A549 (cell line): ENCODE measurements at regions not wholly inside any gene's neighbourhood (a gene's known extent, or its start where the extent isn't known, plus 50 kb on each side); places are given as distances from the start of the nearest gene placed in this dataset.

Experiments
- ATAC-seq, 2 experiments: fragments of 200-7000 bp in 1 of 2; fragments of >200 bp in 1 of 2; cut with Nextera tagmentation in 1 of 2; cut with Tn5 transposase in 1 of 2; 3 replicates each; pipeline versions ENCODE4 v1.8.0 to v1.9.1; 2018 to 2020; ENCODE audit warnings: mild to moderate bottlenecking in 1 of 2, moderate library complexity in 1 of 2
- CTCF ChIA-PET: fragments of 300-600 bp; sonication (Branson Sonifier 250); formaldehyde crosslinking; extraction: SDS; loops from one replicate; lab custom pipeline; 2021; ENCODE audit warnings: antibody characterized with exemption, inconsistent platforms; lab: Yijun Ruan, JAX
- POLR2A ChIA-PET: fragments of 350-600 bp; formaldehyde crosslinking; extraction: SDS; loops from one replicate; lab custom pipeline; 2021; ENCODE audit warnings: antibody characterized with exemption, inconsistent platforms; lab: Yijun Ruan, JAX
- DNase-seq, 2 experiments: peaks; one replicate each; pipeline versions ENCODE4 v3.0.0 to v3.0.0-alpha.2; 2011 to 2016; ENCODE audit warnings: low read depth in 1 of 2, low spot score in 1 of 2
- FAIRE-seq: peaks from 2 replicates; lab custom pipeline; 2011; peaks lifted over from hg19 to GRCh38; lab: Jason Lieb, UNC
- H3K27ac ChIP-seq, 2 experiments: fragments of >200 bp; sonication (Bioruptor Twin); formaldehyde crosslinking; 3 replicates each; pipeline ENCODE4 v1.5.1; 2016 to 2017
- H3K4me1 ChIP-seq: fragments of >200 bp; sonication (Bioruptor Twin); formaldehyde crosslinking; 3 replicates; pipeline ENCODE4 v1.6.1; 2016
- H3K4me2 ChIP-seq: fragments of >200 bp; sonication (Bioruptor Twin); formaldehyde crosslinking; 3 replicates; pipeline ENCODE4 v1.6.1; 2016
- H3K4me3 ChIP-seq: fragments of >200 bp; sonication (Bioruptor Twin); formaldehyde crosslinking; 3 replicates; pipeline ENCODE4 v1.5.1; 2016
- H3K9me3 ChIP-seq: fragments of >200 bp; sonication (Bioruptor Twin); formaldehyde crosslinking; 3 replicates; pipeline ENCODE4 v1.6.1; 2016
- CHD4 ChIP-seq: fragments of 200-600 bp; sonication (generic); IDR thresholded peaks from 2 replicates; pipeline ENCODE4 v1.6.1; 2016; ENCODE audit warnings: antibody characterized with exemption, mild to moderate bottlenecking, borderline replicate concordance
- EHMT2 ChIP-seq: fragments of 200-600 bp; sonication (generic); IDR thresholded peaks from 2 replicates; pipeline ENCODE4 v1.6.1; 2016; ENCODE audit warnings: antibody characterized with exemption, low read depth, mild to moderate bottlenecking, moderate library complexity
- EP300 ChIP-seq, 2 experiments: fragments of >200 bp; sonication (Bioruptor Twin); formaldehyde crosslinking; IDR thresholded peaks; 2 replicates in 1 of 2; 3 replicates in 1 of 2; pipeline ENCODE4 v1.6.1; 2016 to 2017
- HDAC2 ChIP-seq: fragments of 200-600 bp; sonication (generic); IDR thresholded peaks from 2 replicates; pipeline ENCODE4 v1.6.1; 2016
- HMGXB4 ChIP-seq: fragments of 250-450 bp; sonication (Bioruptor Pico); IDR thresholded peaks from 2 replicates; pipeline ENCODE4 v1.5.0; 2021; ENCODE audit warnings: mild to moderate bottlenecking, moderate library complexity, borderline replicate concordance
- HOXB13 ChIP-seq: fragments of 250-450 bp; sonication (Bioruptor Pico); IDR thresholded peaks from 2 replicates; pipeline ENCODE4 v1.5.0; 2020; ENCODE audit warnings: low read depth, mild to moderate bottlenecking, moderate library complexity
- HOXB5 ChIP-seq: fragments of 250-450 bp; sonication (Bioruptor Pico); IDR thresholded peaks from 2 replicates; pipeline ENCODE4 v1.5.0; 2020; ENCODE audit warnings: mild to moderate bottlenecking, moderate library complexity
- JUNB ChIP-seq: fragments of >200 bp; sonication (Bioruptor Twin); formaldehyde crosslinking; IDR thresholded peaks from 2 replicates; pipeline ENCODE4 v1.6.1; 2016
- KDM5A ChIP-seq: fragments of 200-600 bp; sonication (generic); IDR thresholded peaks from 2 replicates; pipeline ENCODE4 v1.6.1; 2016; ENCODE audit warnings: antibody characterized with exemption, mild to moderate bottlenecking
- MAFK ChIP-seq: fragments of 450-650 bp; IDR thresholded peaks from 2 replicates; pipeline ENCODE4 v1.6.1; 2014; ENCODE audit not compliant: partially characterized antibody
- MYC ChIP-seq: IDR thresholded peaks from 2 replicates; pipeline ENCODE4 v1.6.1; 2012; ENCODE audit warnings: mild to moderate bottlenecking, inconsistent platforms, low read length, improper control_type of control experiment, borderline replicate concordance
- NR3C1 ChIP-seq: fragments of >200 bp; sonication (Bioruptor Twin); formaldehyde crosslinking; IDR thresholded peaks from 3 replicates; pipeline ENCODE4 v1.6.1; 2017
- PHF8 ChIP-seq: fragments of 200-600 bp; sonication (generic); IDR thresholded peaks from 2 replicates; pipeline ENCODE4 v1.6.1; 2016; ENCODE audit warnings: low read depth, mild to moderate bottlenecking, antibody characterized with exemption, moderate library complexity, borderline replicate concordance
- POLR2AphosphoS2 ChIP-seq: conservative IDR thresholded peaks from 2 replicates; pipeline ENCODE4 v1.6.1; 2012; ENCODE audit warnings: low read length, improper control_type of control experiment, inconsistent platforms
- RAD21 ChIP-seq, 2 experiments: fragments of >200 bp in 1 of 2; sonication (Bioruptor Twin) in 1 of 2; formaldehyde crosslinking in 1 of 2; IDR thresholded peaks in 1 of 2; conservative IDR thresholded peaks in 1 of 2; 2 replicates in 1 of 2; 3 replicates in 1 of 2; pipeline ENCODE4 v1.6.1; 2012 to 2018; ENCODE audit warnings: inconsistent platforms in 1 of 2
- RARB ChIP-seq: fragments of 250-450 bp; sonication (Bioruptor Pico); IDR thresholded peaks from 2 replicates; pipeline ENCODE4 v1.8.0; 2021; ENCODE audit warnings: mild to moderate bottlenecking, moderate library complexity
- ZSCAN20 ChIP-seq: fragments of 250-450 bp; sonication (Bioruptor Pico); IDR thresholded peaks from 2 replicates; pipeline ENCODE4 v1.8.0; 2022; ENCODE audit warnings: mild to moderate bottlenecking, moderate library complexity
- WGBS: methylation state at CpG from one replicate; pipeline ENCODE4 v1.1.6; 2017; ENCODE audit errors: missing lambda C conversion rate; 5-methylcytosine and 5-hydroxymethylcytosine counted together
- TF ChIP-seq, protein P1 (sequence below): fragments of >200 bp; sonication (Bioruptor Twin); formaldehyde crosslinking; IDR thresholded peaks from 3 replicates; pipeline ENCODE4 v1.5.1; 2016
- TF ChIP-seq, protein P2 (sequence below): fragments of 150-350 bp; IDR thresholded peaks from 2 replicates; pipeline ENCODE4 v1.6.1; 2014; ENCODE audit warnings: low read depth, mild to moderate bottlenecking, low read length
- TF ChIP-seq, protein P3 (sequence below): IDR thresholded peaks from 2 replicates; pipeline ENCODE4 v1.6.1; 2012; ENCODE audit warnings: low read depth, borderline replicate concordance
- TF ChIP-seq, protein P4 (sequence below): fragments of 200-600 bp; sonication (generic); IDR thresholded peaks from 2 replicates; pipeline ENCODE4 v1.6.1; 2016; ENCODE audit warnings: antibody characterized with exemption, mild to moderate bottlenecking, moderate library complexity
- TF ChIP-seq, protein P5 (sequence below): IDR thresholded peaks from 2 replicates; pipeline ENCODE4 v1.6.1; 2012
- TF ChIP-seq, protein P6 (sequence below): fragments of >200 bp; sonication (Bioruptor Twin); formaldehyde crosslinking; IDR thresholded peaks from 2 replicates; pipeline ENCODE4 v1.6.1; 2016

- Histone ChIP-seq H3K4me1 (no peaks in the 10 kb centered on the region), H3K27ac (no peak overlapping the region), H3K9me3 (no peaks in the 10 kb centered on the region), H3K4me2 (no peak overlapping the region), H3K4me3 (no peak overlapping the region)
- DNase-seq (no peak), ATAC-seq (no peak), FAIRE-seq (no peak)
- TF ChIP-seq, protein P1, sequence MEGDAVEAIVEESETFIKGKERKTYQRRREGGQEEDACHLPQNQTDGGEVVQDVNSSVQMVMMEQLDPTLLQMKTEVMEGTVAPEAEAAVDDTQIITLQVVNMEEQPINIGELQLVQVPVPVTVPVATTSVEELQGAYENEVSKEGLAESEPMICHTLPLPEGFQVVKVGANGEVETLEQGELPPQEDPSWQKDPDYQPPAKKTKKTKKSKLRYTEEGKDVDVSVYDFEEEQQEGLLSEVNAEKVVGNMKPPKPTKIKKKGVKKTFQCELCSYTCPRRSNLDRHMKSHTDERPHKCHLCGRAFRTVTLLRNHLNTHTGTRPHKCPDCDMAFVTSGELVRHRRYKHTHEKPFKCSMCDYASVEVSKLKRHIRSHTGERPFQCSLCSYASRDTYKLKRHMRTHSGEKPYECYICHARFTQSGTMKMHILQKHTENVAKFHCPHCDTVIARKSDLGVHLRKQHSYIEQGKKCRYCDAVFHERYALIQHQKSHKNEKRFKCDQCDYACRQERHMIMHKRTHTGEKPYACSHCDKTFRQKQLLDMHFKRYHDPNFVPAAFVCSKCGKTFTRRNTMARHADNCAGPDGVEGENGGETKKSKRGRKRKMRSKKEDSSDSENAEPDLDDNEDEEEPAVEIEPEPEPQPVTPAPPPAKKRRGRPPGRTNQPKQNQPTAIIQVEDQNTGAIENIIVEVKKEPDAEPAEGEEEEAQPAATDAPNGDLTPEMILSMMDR: no peak
- no peak for TF ChIP-seq KDM5A
- TF ChIP-seq, protein P2, sequence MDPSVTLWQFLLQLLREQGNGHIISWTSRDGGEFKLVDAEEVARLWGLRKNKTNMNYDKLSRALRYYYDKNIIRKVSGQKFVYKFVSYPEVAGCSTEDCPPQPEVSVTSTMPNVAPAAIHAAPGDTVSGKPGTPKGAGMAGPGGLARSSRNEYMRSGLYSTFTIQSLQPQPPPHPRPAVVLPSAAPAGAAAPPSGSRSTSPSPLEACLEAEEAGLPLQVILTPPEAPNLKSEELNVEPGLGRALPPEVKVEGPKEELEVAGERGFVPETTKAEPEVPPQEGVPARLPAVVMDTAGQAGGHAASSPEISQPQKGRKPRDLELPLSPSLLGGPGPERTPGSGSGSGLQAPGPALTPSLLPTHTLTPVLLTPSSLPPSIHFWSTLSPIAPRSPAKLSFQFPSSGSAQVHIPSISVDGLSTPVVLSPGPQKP: no peak
- TF ChIP-seq NR3C1: no peak
- TF ChIP-seq, protein P3, sequence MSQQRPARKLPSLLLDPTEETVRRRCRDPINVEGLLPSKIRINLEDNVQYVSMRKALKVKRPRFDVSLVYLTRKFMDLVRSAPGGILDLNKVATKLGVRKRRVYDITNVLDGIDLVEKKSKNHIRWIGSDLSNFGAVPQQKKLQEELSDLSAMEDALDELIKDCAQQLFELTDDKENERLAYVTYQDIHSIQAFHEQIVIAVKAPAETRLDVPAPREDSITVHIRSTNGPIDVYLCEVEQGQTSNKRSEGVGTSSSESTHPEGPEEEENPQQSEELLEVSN: no peak
- TF ChIP-seq ZSCAN20 (CRISPR knock-in tag): no peak
- no peak for TF ChIP-seq HDAC2
- TF ChIP-seq HOXB13 (CRISPR knock-in tag): no peak
- TF ChIP-seq, protein P4, sequence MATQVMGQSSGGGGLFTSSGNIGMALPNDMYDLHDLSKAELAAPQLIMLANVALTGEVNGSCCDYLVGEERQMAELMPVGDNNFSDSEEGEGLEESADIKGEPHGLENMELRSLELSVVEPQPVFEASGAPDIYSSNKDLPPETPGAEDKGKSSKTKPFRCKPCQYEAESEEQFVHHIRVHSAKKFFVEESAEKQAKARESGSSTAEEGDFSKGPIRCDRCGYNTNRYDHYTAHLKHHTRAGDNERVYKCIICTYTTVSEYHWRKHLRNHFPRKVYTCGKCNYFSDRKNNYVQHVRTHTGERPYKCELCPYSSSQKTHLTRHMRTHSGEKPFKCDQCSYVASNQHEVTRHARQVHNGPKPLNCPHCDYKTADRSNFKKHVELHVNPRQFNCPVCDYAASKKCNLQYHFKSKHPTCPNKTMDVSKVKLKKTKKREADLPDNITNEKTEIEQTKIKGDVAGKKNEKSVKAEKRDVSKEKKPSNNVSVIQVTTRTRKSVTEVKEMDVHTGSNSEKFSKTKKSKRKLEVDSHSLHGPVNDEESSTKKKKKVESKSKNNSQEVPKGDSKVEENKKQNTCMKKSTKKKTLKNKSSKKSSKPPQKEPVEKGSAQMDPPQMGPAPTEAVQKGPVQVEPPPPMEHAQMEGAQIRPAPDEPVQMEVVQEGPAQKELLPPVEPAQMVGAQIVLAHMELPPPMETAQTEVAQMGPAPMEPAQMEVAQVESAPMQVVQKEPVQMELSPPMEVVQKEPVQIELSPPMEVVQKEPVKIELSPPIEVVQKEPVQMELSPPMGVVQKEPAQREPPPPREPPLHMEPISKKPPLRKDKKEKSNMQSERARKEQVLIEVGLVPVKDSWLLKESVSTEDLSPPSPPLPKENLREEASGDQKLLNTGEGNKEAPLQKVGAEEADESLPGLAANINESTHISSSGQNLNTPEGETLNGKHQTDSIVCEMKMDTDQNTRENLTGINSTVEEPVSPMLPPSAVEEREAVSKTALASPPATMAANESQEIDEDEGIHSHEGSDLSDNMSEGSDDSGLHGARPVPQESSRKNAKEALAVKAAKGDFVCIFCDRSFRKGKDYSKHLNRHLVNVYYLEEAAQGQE: no peak
- TF ChIP-seq JUNB: no peak
- TF ChIP-seq POLR2AphosphoS2: no peak
- no peak for TF ChIP-seq CHD4
- TF ChIP-seq HMGXB4 (CRISPR knock-in tag): no peak
- TF ChIP-seq, protein P5, sequence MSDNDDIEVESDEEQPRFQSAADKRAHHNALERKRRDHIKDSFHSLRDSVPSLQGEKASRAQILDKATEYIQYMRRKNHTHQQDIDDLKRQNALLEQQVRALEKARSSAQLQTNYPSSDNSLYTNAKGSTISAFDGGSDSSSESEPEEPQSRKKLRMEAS: no peak
- TF ChIP-seq RARB (CRISPR knock-in tag): no peak
- TF ChIP-seq RAD21 (conservative IDR thresholded peaks at IDR 0.05 in 1 of 2, IDR thresholded peaks at IDR 0.05 in 1 of 2): no peak
- no peak for TF ChIP-seq EP300 (IDR thresholded peaks at IDR 0.05)
- no peak for TF ChIP-seq HOXB5
- ChIA-PET POLR2A (no interaction called here), CTCF (no interaction called here)
- 9% methylated on average over 3 of the region's 3 CpGs for WGBS
Observed at GRCh38 chr10:64506963-64507362, 985.8 kb downstream of the REEP3 start.

DNA sequence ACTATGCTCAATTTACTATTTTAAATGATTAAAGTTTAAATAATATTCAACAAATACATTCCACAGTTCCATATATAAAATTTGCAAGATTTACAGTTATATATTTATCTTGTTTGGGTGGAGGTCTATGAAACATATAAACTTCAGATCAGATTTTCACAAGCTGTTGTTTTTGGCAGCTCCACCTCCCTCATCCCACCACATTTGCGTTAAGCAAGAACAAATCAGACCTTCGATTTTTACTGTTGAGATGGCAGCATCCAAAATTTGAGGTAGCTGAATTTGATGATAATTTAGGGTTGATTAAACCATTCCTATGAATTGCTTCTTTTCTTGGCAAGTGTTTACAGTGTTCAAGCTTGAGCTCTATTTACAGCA lies 986.4 kb downstream of the REEP3 start:
- POLR2A ChIA-PET: no interaction called here
- Histone ChIP-seq H3K4me2 (no peak overlapping the region), H3K4me1 (no peaks in the 10 kb centered on the region), H3K9me3 (no peaks in the 10 kb centered on the region), H3K4me3 (no peak overlapping the region), H3K27ac (no peak overlapping the region)
- FAIRE-seq: no peak
- no peak for DNase-seq
- ATAC-seq: no peak
- CTCF ChIA-PET: no interaction called here
- 5% methylated on average over 2 of the region's 2 CpGs for WGBS
- TF ChIP-seq, protein P3: no peak
- TF ChIP-seq PHF8 (no peak), MYC (no peak), JUNB (no peak), EHMT2 (no peak), MAFK (no peak), RAD21 (conservative IDR thresholded peaks at IDR 0.05 in 1 of 2, IDR thresholded peaks at IDR 0.05 in 1 of 2) (no peak), NR3C1 (no peak), CHD4 (no peak)
- TF ChIP-seq, protein P6, sequence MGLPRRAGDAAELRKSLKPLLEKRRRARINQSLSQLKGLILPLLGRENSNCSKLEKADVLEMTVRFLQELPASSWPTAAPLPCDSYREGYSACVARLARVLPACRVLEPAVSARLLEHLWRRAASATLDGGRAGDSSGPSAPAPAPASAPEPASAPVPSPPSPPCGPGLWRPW: no peak
